Gastroesophageal sphincter (tissue), 3 donors: ENCODE measurements at regions not wholly inside any gene's neighbourhood (a gene's known extent, or its start where the extent isn't known, plus 50 kb on each side); places are given as distances from the start of the nearest gene placed in this dataset.

ENCODE experiments used
- EP300 ChIP-seq: sonication (generic); formaldehyde crosslinking; IDR thresholded peaks from one replicate; pipeline ENCODE4 v1.6.1; 2017; ENCODE audit warnings: antibody characterized with exemption, mild to moderate bottlenecking
- POLR2A ChIP-seq, 2 donors: fragments of 450-650 bp; IDR thresholded peaks; one replicate each; pipeline ENCODE4 v1.6.1; 2017; ENCODE audit warnings: antibody characterized with exemption in 2 of 2, mild to moderate bottlenecking in 2 of 2, moderate library complexity in 1 of 2
- TF ChIP-seq, protein P1 (sequence below), 4 experiments: fragments of 200-600 bp in 2 of 4; fragments of 450-650 bp in 2 of 4; sonication (generic) in 1 of 4; IDR thresholded peaks; one replicate each; pipeline ENCODE4 v1.5.1; 2017 to 2019; ENCODE audit warnings: antibody characterized with exemption in 4 of 4, mild to moderate bottlenecking in 2 of 4, moderate library complexity in 2 of 4

DNA sequence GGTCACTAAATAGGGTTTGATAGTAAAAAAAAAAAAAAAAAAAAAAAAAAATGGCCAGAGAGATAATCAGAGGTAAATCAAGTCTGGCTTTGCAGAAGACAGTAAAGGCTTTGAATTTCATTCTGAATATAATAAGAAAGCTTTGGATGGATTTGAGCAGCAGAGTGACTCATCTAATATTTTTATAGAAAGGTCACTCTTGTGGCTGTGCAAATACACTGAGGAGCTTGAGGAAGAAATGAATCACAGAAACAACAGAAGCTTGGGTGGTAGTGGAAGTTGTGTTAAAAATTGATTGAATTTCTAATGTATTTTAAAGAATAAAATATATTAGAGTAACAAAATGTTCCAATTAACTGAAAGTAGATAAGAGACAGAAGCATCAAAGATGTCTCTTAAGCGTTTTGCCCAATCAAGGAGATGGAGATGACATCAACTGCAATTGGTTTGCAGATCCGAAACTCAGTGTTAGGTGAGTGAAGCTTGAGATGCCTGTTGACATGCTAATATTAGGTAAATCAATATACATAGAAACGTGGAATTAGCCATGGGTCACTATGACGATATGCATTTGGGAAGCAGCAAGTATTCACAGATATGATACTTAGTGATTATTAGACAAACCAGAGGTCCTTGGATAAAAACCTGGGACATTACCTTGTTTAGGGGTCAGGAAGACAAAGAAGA lies 280.5 kb downstream of the GPM6A start:
- TF ChIP-seq, protein P1, sequence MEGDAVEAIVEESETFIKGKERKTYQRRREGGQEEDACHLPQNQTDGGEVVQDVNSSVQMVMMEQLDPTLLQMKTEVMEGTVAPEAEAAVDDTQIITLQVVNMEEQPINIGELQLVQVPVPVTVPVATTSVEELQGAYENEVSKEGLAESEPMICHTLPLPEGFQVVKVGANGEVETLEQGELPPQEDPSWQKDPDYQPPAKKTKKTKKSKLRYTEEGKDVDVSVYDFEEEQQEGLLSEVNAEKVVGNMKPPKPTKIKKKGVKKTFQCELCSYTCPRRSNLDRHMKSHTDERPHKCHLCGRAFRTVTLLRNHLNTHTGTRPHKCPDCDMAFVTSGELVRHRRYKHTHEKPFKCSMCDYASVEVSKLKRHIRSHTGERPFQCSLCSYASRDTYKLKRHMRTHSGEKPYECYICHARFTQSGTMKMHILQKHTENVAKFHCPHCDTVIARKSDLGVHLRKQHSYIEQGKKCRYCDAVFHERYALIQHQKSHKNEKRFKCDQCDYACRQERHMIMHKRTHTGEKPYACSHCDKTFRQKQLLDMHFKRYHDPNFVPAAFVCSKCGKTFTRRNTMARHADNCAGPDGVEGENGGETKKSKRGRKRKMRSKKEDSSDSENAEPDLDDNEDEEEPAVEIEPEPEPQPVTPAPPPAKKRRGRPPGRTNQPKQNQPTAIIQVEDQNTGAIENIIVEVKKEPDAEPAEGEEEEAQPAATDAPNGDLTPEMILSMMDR (IDR thresholded peaks at IDR 0.05) = no peak
- no peak for TF ChIP-seq POLR2A (IDR thresholded peaks at IDR 0.05)
- no peak for TF ChIP-seq EP300
